CD4-positive, alpha-beta T cell treated with Interleukin-17A for 1 hour (primary cell): ENCODE measurements at regions not wholly inside any gene's neighbourhood (a gene's known extent, or its start where the extent isn't known, plus 50 kb on each side); places are given as distances from the start of the nearest gene placed in this dataset.

Source experiments
- DNase-seq: peaks from one replicate; pipeline ENCODE4 v3.0.0-alpha.2; 2020

DNA sequence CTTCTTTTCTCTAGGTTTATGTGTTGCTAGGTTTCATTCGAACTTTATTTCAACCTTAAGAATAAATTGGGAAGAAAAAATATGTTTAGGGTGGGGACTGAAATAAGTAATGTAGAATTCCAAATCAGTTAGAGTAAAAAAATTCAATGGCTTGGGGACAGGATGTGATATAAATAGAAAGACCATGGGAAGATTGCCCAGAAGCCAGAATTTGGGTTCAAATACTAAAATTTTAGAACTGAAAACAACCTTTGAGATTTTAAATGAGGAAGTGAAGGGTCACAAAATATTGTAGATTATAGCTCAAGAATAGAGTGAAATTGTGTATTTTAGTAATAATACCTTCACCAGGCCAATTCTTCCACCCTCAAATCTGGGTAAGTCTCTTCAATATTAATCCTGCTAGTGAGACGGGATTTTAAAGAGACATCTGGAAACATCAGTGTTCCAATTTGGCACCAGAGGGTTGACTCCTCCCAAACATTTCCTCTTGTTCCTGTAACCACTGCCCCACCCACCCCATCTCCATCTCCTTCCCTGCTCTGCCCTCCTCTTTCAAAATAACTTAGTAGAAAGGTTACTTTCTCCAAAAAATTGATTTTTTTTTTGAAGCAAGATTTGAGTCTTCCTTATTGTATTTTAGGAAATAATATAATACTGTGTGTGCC, 51.3 kb upstream of the FAM3C start:
- no peak for DNase-seq

- no peak for DNase-seq
Measured at GRCh38 chr7:121446526-121446925, 50.4 kb upstream of the FAM3C start.
